H9 (cell line): ENCODE measurements at regions not wholly inside any gene's neighbourhood (a gene's known extent, or its start where the extent isn't known, plus 50 kb on each side); places are given as distances from the start of the nearest gene placed in this dataset.
A peak's percentile ranks its signal among the peaks of the same experiment; 100 is the strongest.

Source experiments
- DNase-seq: peaks from one replicate; pipeline ENCODE4 v3.0.0-alpha.2; 2017
- H2AFZ ChIP-seq: one replicate; pipeline ENCODE4 v1.6.1; 2013; ENCODE audit warnings: mild to moderate bottlenecking, low read length, control low read depth, moderate library complexity
- H2AK5ac ChIP-seq: 2 replicates; pipeline ENCODE4 v1.6.1; 2013; ENCODE audit warnings: low read length, control low read depth, mixed read lengths; ENCODE audit not compliant: insufficient read length
- H2BK120ac ChIP-seq: one replicate; pipeline ENCODE4 v1.6.1; 2013; ENCODE audit warnings: low read depth, mild to moderate bottlenecking, low read length, control low read depth, inconsistent platforms; ENCODE audit not compliant: poor library complexity, severe bottlenecking
- H2BK12ac ChIP-seq: 2 replicates; pipeline ENCODE4 v1.6.1; 2013; ENCODE audit warnings: low read length, control low read depth, mixed read lengths, low read depth; ENCODE audit not compliant: insufficient read length
- H2BK15ac ChIP-seq: 2 replicates; pipeline ENCODE4 v1.6.1; 2013; ENCODE audit warnings: low read depth, low read length, control low read depth
- H2BK20ac ChIP-seq: one replicate; pipeline ENCODE4 v1.6.1; 2013; ENCODE audit warnings: low read depth, mild to moderate bottlenecking, low read length, control low read depth, inconsistent platforms; ENCODE audit not compliant: poor library complexity, severe bottlenecking
- H2BK5ac ChIP-seq: 2 replicates; pipeline ENCODE4 v1.6.1; 2013; ENCODE audit warnings: low read length, control low read depth, mixed read lengths; ENCODE audit not compliant: insufficient read length
- H3K14ac ChIP-seq: 2 replicates; pipeline ENCODE4 v1.6.1; 2013; ENCODE audit warnings: low read length, control low read depth; ENCODE audit not compliant: insufficient read depth
- H3K18ac ChIP-seq: 2 replicates; pipeline ENCODE4 v1.6.1; 2013; ENCODE audit warnings: low read depth, mild to moderate bottlenecking, mixed read lengths, low read length, control low read depth; ENCODE audit not compliant: insufficient read length
- H3K23ac ChIP-seq: 2 replicates; pipeline ENCODE4 v1.6.1; 2013; ENCODE audit warnings: low read length, control low read depth, mixed read lengths, low read depth; ENCODE audit not compliant: insufficient read length
- H3K23me2 ChIP-seq: 2 replicates; pipeline ENCODE4 v1.6.1; 2013; ENCODE audit warnings: low read depth, mild to moderate bottlenecking, mixed read lengths, low read length, control low read depth; ENCODE audit not compliant: insufficient read length, poor library complexity, severe bottlenecking
- H3K27ac ChIP-seq: 2 replicates; pipeline ENCODE4 v1.5.1; 2013; ENCODE audit warnings: low read length, control low read depth, mixed read lengths, low read depth; ENCODE audit not compliant: insufficient read length
- H3K27me3 ChIP-seq: 2 replicates; pipeline ENCODE4 v1.6.1; 2013; ENCODE audit warnings: low read length, control low read depth, inconsistent platforms; ENCODE audit not compliant: insufficient read depth
- H3K4ac ChIP-seq: 2 replicates; pipeline ENCODE4 v1.6.1; 2013; ENCODE audit warnings: low read depth, mild to moderate bottlenecking, control low read depth, inconsistent platforms, low read length, moderate library complexity
- H3K4me1 ChIP-seq: 2 replicates; pipeline ENCODE4 v1.6.1; 2013; ENCODE audit warnings: low read length, control low read depth, inconsistent platforms; ENCODE audit not compliant: insufficient read depth
- H3K4me2 ChIP-seq: 2 replicates; pipeline ENCODE4 v1.6.1; 2013; ENCODE audit warnings: low read length, control low read depth, mixed read lengths; ENCODE audit not compliant: insufficient read length, insufficient read depth
- H3K56ac ChIP-seq: 2 replicates; pipeline ENCODE4 v1.6.1; 2013; ENCODE audit warnings: low read depth, mild to moderate bottlenecking, mixed read lengths, low read length, control low read depth; ENCODE audit not compliant: insufficient read length
- H3K79me1 ChIP-seq: 2 replicates; pipeline ENCODE4 v1.6.1; 2013; ENCODE audit warnings: low read depth, mild to moderate bottlenecking, moderate library complexity, low read length, control low read depth, inconsistent platforms; ENCODE audit not compliant: insufficient read depth, poor library complexity, severe bottlenecking
- H3K79me2 ChIP-seq: 2 replicates; pipeline ENCODE4 v1.6.1; 2013; ENCODE audit warnings: low read length, control low read depth, inconsistent platforms; ENCODE audit not compliant: insufficient read depth
- H3K9ac ChIP-seq: 2 replicates; pipeline ENCODE4 v1.6.1; 2013; ENCODE audit warnings: low read length, control low read depth, mixed read lengths; ENCODE audit not compliant: insufficient read length; ENCODE audit errors: extremely low read depth
- H3K9me3 ChIP-seq: one replicate; pipeline ENCODE4 v1.6.1; 2013; ENCODE audit warnings: low read depth, low read length, inconsistent platforms; ENCODE audit not compliant: control insufficient read depth
- H3T11ph ChIP-seq: one replicate; pipeline ENCODE4 v1.6.1; 2013; ENCODE audit warnings: mild to moderate bottlenecking, low read length, control low read depth, inconsistent platforms
- H4K20me1 ChIP-seq: one replicate; pipeline ENCODE4 v1.6.1; 2013; ENCODE audit not compliant: control insufficient read depth, insufficient read length, insufficient read depth
- H4K5ac ChIP-seq: 2 replicates; pipeline ENCODE4 v1.6.1; 2013; ENCODE audit warnings: low read depth, mild to moderate bottlenecking, mixed read lengths, low read length, control low read depth; ENCODE audit not compliant: insufficient read length
- H4K8ac ChIP-seq: replicated peaks from 2 replicates; pipeline ENCODE4 v1.6.1; 2013; ENCODE audit warnings: low read length, control low read depth, mixed read lengths, low read depth; ENCODE audit not compliant: insufficient read length
- H4K91ac ChIP-seq: 2 replicates; pipeline ENCODE4 v1.6.1; 2013; ENCODE audit warnings: low read depth, mild to moderate bottlenecking, moderate library complexity, mixed read lengths, low read length, control low read depth; ENCODE audit not compliant: insufficient read length
- H3K27ac Mint-ChIP-seq, 3 experiments: 2 replicates in 2 of 3; 3 replicates in 1 of 3; pipeline ENCODE4 v1.8.0; 2020 to 2021; ENCODE audit warnings: mixed read lengths in 3 of 3, mild to moderate bottlenecking in 1 of 3, moderate library complexity in 1 of 3
- H3K27me3 Mint-ChIP-seq: 2 replicates; pipeline ENCODE4 v1.8.0; 2021; ENCODE audit warnings: low read depth, mild to moderate bottlenecking, moderate library complexity, mixed read lengths
- H3K36me3 Mint-ChIP-seq, 3 experiments: 2 replicates in 2 of 3; 3 replicates in 1 of 3; pipeline ENCODE4 v1.8.0; 2020 to 2021; ENCODE audit warnings: low read depth in 3 of 3, mixed read lengths in 3 of 3; ENCODE audit not compliant: insufficient read depth in 1 of 3
- H3K4me1 Mint-ChIP-seq, 2 experiments: 2 replicates each; pipeline ENCODE4 v1.8.0; 2020; ENCODE audit warnings: mixed read lengths in 2 of 2
- H3K4me3 Mint-ChIP-seq, 2 experiments: 2 replicates in 1 of 2; 3 replicates in 1 of 2; pipeline ENCODE4 v1.8.0; 2020 to 2021; ENCODE audit warnings: mild to moderate bottlenecking in 2 of 2, mixed read lengths in 2 of 2, moderate library complexity in 1 of 2
- H3K9me3 Mint-ChIP-seq, 2 experiments: 2 replicates in 1 of 2; 3 replicates in 1 of 2; pipeline ENCODE4 v1.8.0; 2020; ENCODE audit warnings: mild to moderate bottlenecking in 2 of 2, mixed read lengths in 2 of 2, moderate library complexity in 1 of 2
- CTCF ChIP-seq: fragments of 200-600 bp; sonication (generic); conservative IDR thresholded peaks from 3 replicates; pipeline ENCODE4 v1.8.0; 2021; ENCODE audit warnings: antibody characterized with exemption, mild to moderate bottlenecking
- WGBS: extraction: QIAGEN DNeasy Blood & Tissue Kit; methylation state at CpG from one replicate; pipeline ENCODE4 v1.1.7; 2013; ENCODE audit warnings: missing lambda C conversion rate, low lambda C conversion rate, mixed read lengths; ENCODE audit not compliant: insufficient read length; ENCODE audit errors: extremely low coverage; 5-methylcytosine and 5-hydroxymethylcytosine counted together

GRCh38 chr18:45236676-45237075 lies 378.6 kb upstream of the SLC14A2 start:
- H3K27ac ChIP-seq: no peak overlapping the region
- no peaks in the 10 kb centered on the region for H3K9me3 Mint-ChIP-seq
- no peaks in the 10 kb centered on the region for H3K9me3 ChIP-seq
- H3K14ac ChIP-seq: no peak overlapping the region
- no peak overlapping the region for H2BK12ac ChIP-seq
- H3K23ac ChIP-seq: no peak overlapping the region
- no peaks in the 10 kb centered on the region for H3K23me2 ChIP-seq
- peaks cover 17% of the 10 kb centered on the region in 2 experiments for H3K4me1 Mint-ChIP-seq
- H2BK15ac ChIP-seq: no peak overlapping the region
- H3K18ac ChIP-seq: no peak overlapping the region
- H3K4me2 ChIP-seq: no peak overlapping the region
- no peak overlapping the region for H2AFZ ChIP-seq
- no peak overlapping the region for H4K5ac ChIP-seq
- WGBS: no CpG with 5 or more reads among the region's 1 CpG
- no peaks in the 10 kb centered on the region for H3K79me1 ChIP-seq
- H3K79me2 ChIP-seq: no peaks in the 10 kb centered on the region
- H3K4me1 ChIP-seq: peaks cover 3% of the 10 kb centered on the region; the same call in 1 of the 2 replicates
- no peak overlapping the region for H2BK120ac ChIP-seq
- H2AK5ac ChIP-seq: no peak overlapping the region
- DNase-seq: no peak
- no peak overlapping the region for H3K56ac ChIP-seq
- H4K20me1 ChIP-seq: no peaks in the 10 kb centered on the region
- H4K8ac ChIP-seq: no peak overlapping the region
- H3K36me3 Mint-ChIP-seq: no peaks in the 10 kb centered on the region
- H3K27me3 ChIP-seq: no peaks in the 10 kb centered on the region
- no peak overlapping the region for H2BK20ac ChIP-seq
- no peak overlapping the region for H3K4ac ChIP-seq
- peaks cover 1% of the 10 kb centered on the region; the same call in 1 of the 2 replicates for H3K27me3 Mint-ChIP-seq
- no peak overlapping the region for H3K4me3 Mint-ChIP-seq
- no peak overlapping the region for H3K9ac ChIP-seq
- no peak overlapping the region for H4K91ac ChIP-seq
- no peak for TF ChIP-seq CTCF
- H3K27ac Mint-ChIP-seq: peak overlapping the region in 1 of 3 experiments; percentile 57; a peak in 1 of 7 replicates
- H2BK5ac ChIP-seq: no peak overlapping the region
- H3T11ph ChIP-seq: no peak overlapping the region
